ENCODE measurements at regions not wholly inside any gene's neighbourhood (a gene's known extent, or its start where the extent isn't known, plus 50 kb on each side); places are given as distances from the start of the nearest gene placed in this dataset.

GRCh38 chr6:16851044-16851540 lies 89.8 kb upstream of the ATXN1 start:
- Histone ChIP-seq H2BK120ac (ENCODE audit: low read depth, low read length) (no peak overlapping the region), H3K4me1 (ENCODE audit: control insufficient read depth, insufficient read depth, low read depth, low read length) (peaks cover 2% of the 10 kb centered on the region), H3K18ac (ENCODE audit: low read depth in 1 of 2, low read length in 2 of 2) (no peak overlapping the region), H3K27ac (ENCODE audit: low read length, poor library complexity, severe bottlenecking) (no peak overlapping the region), H3K79me1 (replicated peaks; ENCODE audit: low read length, poor library complexity, severe bottlenecking) (no peaks in the 10 kb centered on the region), H3K14ac (ENCODE audit: low read length in 2 of 2) (no peak overlapping the region), H3K27me3 (ENCODE audit: control insufficient read depth in 1 of 2, insufficient read depth in 1 of 2, low read length in 2 of 2) (no peaks in the 10 kb centered on the region), H3K36me3 (ENCODE audit: control insufficient read depth in 1 of 2, insufficient read depth in 2 of 2, low read depth in 1 of 2, low read length in 2 of 2) (no peaks in the 10 kb centered on the region), H3K4me3 (ENCODE audit: insufficient read depth in 1 of 2, low read depth in 1 of 2, low read length in 2 of 2) (no peak overlapping the region), H4K91ac (ENCODE audit: low read length) (no peak overlapping the region), H3K9me3 (ENCODE audit: control insufficient read depth, low read length) (no peaks in the 10 kb centered on the region), H4K8ac (ENCODE audit: low read length) (no peak overlapping the region), H2BK12ac (ENCODE audit: low read length in 2 of 2) (no peak overlapping the region), H3K4me2 (ENCODE audit: low read length, poor library complexity, severe bottlenecking) (no peak overlapping the region), H3K23ac (ENCODE audit: low read length in 2 of 2) (no peak overlapping the region), H2AFZ (ENCODE audit: low read depth, low read length) (no peak overlapping the region), H3K4ac (ENCODE audit: low read depth in 1 of 2, low read length in 2 of 2) (no peak overlapping the region), H2BK15ac (ENCODE audit: low read depth, poor library complexity, severe bottlenecking) (no peak overlapping the region), H3K9ac (ENCODE audit: low read length) (no peak overlapping the region), H2AK5ac (ENCODE audit: low read length, severe bottlenecking) (no peak overlapping the region), H2BK5ac (ENCODE audit: low read depth, low read length, poor library complexity, severe bottlenecking) (no peak overlapping the region)
- DNase-seq = no peak
- WGBS = 100% methylated on average over 3 of the region's 3 CpGs

- H3K4me3 ChIP-seq (ENCODE audit: insufficient read depth in 1 of 2, low read depth in 1 of 2, low read length in 2 of 2) = no peak overlapping the region
- no peak overlapping the region for H4K91ac ChIP-seq (ENCODE audit: low read length)
- H3K36me3 ChIP-seq (ENCODE audit: control insufficient read depth in 1 of 2, insufficient read depth in 2 of 2, low read depth in 1 of 2, low read length in 2 of 2) = no peaks in the 10 kb centered on the region
- no peaks in the 10 kb centered on the region for H3K27me3 ChIP-seq (ENCODE audit: control insufficient read depth in 1 of 2, insufficient read depth in 1 of 2, low read length in 2 of 2)
- peaks cover 2% of the 10 kb centered on the region for H3K4me1 ChIP-seq (ENCODE audit: control insufficient read depth, insufficient read depth, low read depth, low read length)
- H3K27ac ChIP-seq (ENCODE audit: low read length, poor library complexity, severe bottlenecking) = no peak overlapping the region
- H3K9ac ChIP-seq (ENCODE audit: low read length) = no peak overlapping the region
- no peak overlapping the region for H3K23ac ChIP-seq (ENCODE audit: low read length in 2 of 2)
- no peak overlapping the region for H3K4me2 ChIP-seq (ENCODE audit: low read length, poor library complexity, severe bottlenecking)
- H2BK15ac ChIP-seq (ENCODE audit: low read depth, poor library complexity, severe bottlenecking) = no peak overlapping the region
- H4K8ac ChIP-seq (ENCODE audit: low read length) = no peak overlapping the region
- 79% methylated on average over 4 of the region's 5 CpGs for WGBS
- no peak overlapping the region for H2BK120ac ChIP-seq (ENCODE audit: low read depth, low read length)
- no peak overlapping the region for H2AFZ ChIP-seq (ENCODE audit: low read depth, low read length)
- no peak overlapping the region for H2BK12ac ChIP-seq (ENCODE audit: low read length in 2 of 2)
- H2AK5ac ChIP-seq (ENCODE audit: low read length, severe bottlenecking) = no peak overlapping the region
- DNase-seq = no peak
- H2BK5ac ChIP-seq (ENCODE audit: low read depth, low read length, poor library complexity, severe bottlenecking) = no peak overlapping the region
- H3K4ac ChIP-seq (ENCODE audit: low read depth in 1 of 2, low read length in 2 of 2) = no peak overlapping the region
- no peak overlapping the region for H3K18ac ChIP-seq (ENCODE audit: low read depth in 1 of 2, low read length in 2 of 2)
- H3K79me1 ChIP-seq (replicated peaks; ENCODE audit: low read length, poor library complexity, severe bottlenecking) = no peaks in the 10 kb centered on the region
- H3K14ac ChIP-seq (ENCODE audit: low read length in 2 of 2) = no peak overlapping the region
- no peaks in the 10 kb centered on the region for H3K9me3 ChIP-seq (ENCODE audit: control insufficient read depth, low read length)
Observed at GRCh38 chr6:16850681-16851026, 89.4 kb upstream of the ATXN1 start.

DNA sequence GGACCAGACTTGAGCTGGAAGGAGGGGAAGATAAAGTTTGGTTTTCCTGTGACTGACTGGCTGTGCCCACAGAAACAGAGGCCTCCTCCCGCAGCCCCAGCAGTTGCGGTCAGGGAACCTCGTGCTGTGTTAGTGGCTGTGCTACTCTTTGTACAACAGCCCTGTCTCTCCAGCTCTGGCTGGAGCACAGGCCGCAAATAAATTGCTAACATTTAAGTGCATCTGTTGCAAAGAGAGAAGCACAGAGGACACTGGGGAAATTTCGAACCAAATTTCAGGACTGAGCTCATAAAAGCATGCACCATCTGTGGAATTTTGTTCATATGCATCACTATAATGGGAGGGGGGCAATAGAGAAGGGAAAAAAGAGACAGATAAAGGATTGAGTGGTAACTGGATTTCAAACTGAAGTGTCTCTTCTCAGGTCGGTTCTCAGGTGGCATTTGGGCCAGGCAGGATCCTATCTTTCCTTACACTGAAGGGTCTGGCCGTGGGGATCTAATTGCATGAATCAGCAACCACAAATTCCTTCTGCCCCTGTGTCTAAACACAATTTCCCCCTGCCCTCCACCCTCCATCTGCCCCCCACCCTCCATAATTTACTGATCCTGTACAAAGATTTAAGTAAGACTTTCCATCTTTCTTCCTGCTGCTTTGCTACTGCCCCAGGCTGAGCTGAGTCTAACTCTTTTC lies 88.9 kb upstream of the ATXN1 start:
- Histone ChIP-seq H3K4me1 (ENCODE audit: control insufficient read depth, insufficient read depth, low read depth, low read length) (peaks cover 2% of the 10 kb centered on the region), H3K4me3 (ENCODE audit: insufficient read depth in 1 of 2, low read depth in 1 of 2, low read length in 2 of 2) (no peak overlapping the region), H3K14ac (ENCODE audit: low read length in 2 of 2) (no peak overlapping the region), H3K36me3 (ENCODE audit: control insufficient read depth in 1 of 2, insufficient read depth in 2 of 2, low read depth in 1 of 2, low read length in 2 of 2) (no peaks in the 10 kb centered on the region), H2BK120ac (ENCODE audit: low read depth, low read length) (no peak overlapping the region), H2AFZ (ENCODE audit: low read depth, low read length) (no peak overlapping the region), H2BK12ac (ENCODE audit: low read length in 2 of 2) (peak overlapping the region in 1 of 2 experiments; percentile 21), H3K18ac (ENCODE audit: low read depth in 1 of 2, low read length in 2 of 2) (peak overlapping the region in 1 of 2 experiments; percentile 41), H3K9me3 (ENCODE audit: control insufficient read depth, low read length) (no peaks in the 10 kb centered on the region), H3K27ac (ENCODE audit: low read length, poor library complexity, severe bottlenecking) (no peak overlapping the region), H3K23ac (ENCODE audit: low read length in 2 of 2) (no peak overlapping the region), H2AK5ac (ENCODE audit: low read length, severe bottlenecking) (no peak overlapping the region), H3K9ac (ENCODE audit: low read length) (no peak overlapping the region), H3K27me3 (ENCODE audit: control insufficient read depth in 1 of 2, insufficient read depth in 1 of 2, low read length in 2 of 2) (no peaks in the 10 kb centered on the region), H3K79me1 (replicated peaks; ENCODE audit: low read length, poor library complexity, severe bottlenecking) (no peaks in the 10 kb centered on the region), H3K4ac (ENCODE audit: low read depth in 1 of 2, low read length in 2 of 2) (no peak overlapping the region), H2BK5ac (ENCODE audit: low read depth, low read length, poor library complexity, severe bottlenecking) (no peak overlapping the region), H4K8ac (ENCODE audit: low read length) (peak overlapping the region; percentile 60), H2BK15ac (ENCODE audit: low read depth, poor library complexity, severe bottlenecking) (no peak overlapping the region), H4K91ac (ENCODE audit: low read length) (no peak overlapping the region), H3K4me2 (ENCODE audit: low read length, poor library complexity, severe bottlenecking) (no peak overlapping the region)
- whole genome bisulfite sequencing = 79% methylated on average over 7 of the region's 7 CpGs
- DNase-seq = no peak

- Histone ChIP-seq H3K36me3 (ENCODE audit: control insufficient read depth in 1 of 2, insufficient read depth in 2 of 2, low read depth in 1 of 2, low read length in 2 of 2) (no peaks in the 10 kb centered on the region), H3K4me2 (ENCODE audit: low read length, poor library complexity, severe bottlenecking) (no peak overlapping the region), H3K9me3 (ENCODE audit: control insufficient read depth, low read length) (no peaks in the 10 kb centered on the region), H3K79me1 (replicated peaks; ENCODE audit: low read length, poor library complexity, severe bottlenecking) (no peaks in the 10 kb centered on the region), H2BK120ac (ENCODE audit: low read depth, low read length) (no peak overlapping the region), H3K4me1 (ENCODE audit: control insufficient read depth, insufficient read depth, low read depth, low read length) (peaks cover 2% of the 10 kb centered on the region), H3K27ac (ENCODE audit: low read length, poor library complexity, severe bottlenecking) (no peak overlapping the region), H2AFZ (ENCODE audit: low read depth, low read length) (no peak overlapping the region), H3K27me3 (ENCODE audit: control insufficient read depth in 1 of 2, insufficient read depth in 1 of 2, low read length in 2 of 2) (no peaks in the 10 kb centered on the region), H3K14ac (ENCODE audit: low read length in 2 of 2) (no peak overlapping the region), H2BK12ac (ENCODE audit: low read length in 2 of 2) (peak overlapping the region in 1 of 2 experiments; percentile 21), H3K9ac (ENCODE audit: low read length) (no peak overlapping the region), H3K4me3 (ENCODE audit: insufficient read depth in 1 of 2, low read depth in 1 of 2, low read length in 2 of 2) (no peak overlapping the region), H4K91ac (ENCODE audit: low read length) (no peak overlapping the region), H3K23ac (ENCODE audit: low read length in 2 of 2) (no peak overlapping the region), H4K8ac (ENCODE audit: low read length) (no peak overlapping the region), H3K4ac (ENCODE audit: low read depth in 1 of 2, low read length in 2 of 2) (no peak overlapping the region), H2AK5ac (ENCODE audit: low read length, severe bottlenecking) (no peak overlapping the region), H2BK5ac (ENCODE audit: low read depth, low read length, poor library complexity, severe bottlenecking) (no peak overlapping the region), H2BK15ac (ENCODE audit: low read depth, poor library complexity, severe bottlenecking) (no peak overlapping the region), H3K18ac (ENCODE audit: low read depth in 1 of 2, low read length in 2 of 2) (peak overlapping the region in 1 of 2 experiments; percentile 41)
- WGBS = 76% methylated on average over 11 of the region's 11 CpGs
- DNase-seq = peak; percentile 44
Observed at GRCh38 chr6:16849280-16849987, 88.2 kb upstream of the ATXN1 start.

Data from mesenchymal stem cell (in vitro differentiated cells and primary cell).